H1 (cell line): ENCODE measurements at regions not wholly inside any gene's neighbourhood (a gene's known extent, or its start where the extent isn't known, plus 50 kb on each side); places are given as distances from the start of the nearest gene placed in this dataset.

Experiments
- CTCF ChIA-PET: fragments of 300-600 bp; sonication (Branson Sonifier 250); formaldehyde crosslinking; loops from one replicate; lab custom pipeline; 2021; ENCODE audit not compliant: partially characterized antibody; lab: Charles Lee
- POLR2A ChIA-PET: fragments of 300-600 bp; sonication (Branson Sonifier 250); formaldehyde crosslinking; loops from one replicate; lab custom pipeline; 2021; ENCODE audit warnings: inconsistent platforms; ENCODE audit not compliant: partially characterized antibody; lab: Charles Lee
- DNase-seq, 2 experiments: peaks; one replicate each; pipeline versions ENCODE4 v3.0.0 to v3.0.0-alpha.2; 2010 to 2022; ENCODE audit warnings: low spot score in 2 of 2, low read depth in 1 of 2, mixed read lengths in 1 of 2
- FAIRE-seq: peaks from 2 replicates; lab custom pipeline; 2011; peaks lifted over from hg19 to GRCh38; lab: Jason Lieb, UNC
- H2AFZ ChIP-seq: 2 replicates; pipeline ENCODE4 v1.8.1; 2012; ENCODE audit warnings: low read length, inconsistent platforms
- H2AK5ac ChIP-seq: 2 replicates; pipeline ENCODE4 v1.6.1; 2013; ENCODE audit warnings: low read depth, low read length
- H2BK120ac ChIP-seq: replicated peaks from 2 replicates; pipeline ENCODE3; 2013; ENCODE audit warnings: low read depth, low read length, inconsistent platforms
- H2BK12ac ChIP-seq: 2 replicates; pipeline ENCODE4 v1.6.1; 2013; ENCODE audit warnings: low read depth, low read length
- H2BK15ac ChIP-seq: 2 replicates; pipeline ENCODE4 v1.6.1; 2013; ENCODE audit warnings: low read length
- H2BK20ac ChIP-seq: 2 replicates; pipeline ENCODE4 v1.6.1; 2013; ENCODE audit warnings: low read length
- H2BK5ac ChIP-seq: 2 replicates; pipeline ENCODE4 v1.6.1; 2013; ENCODE audit warnings: low read depth, low read length
- H3K14ac ChIP-seq: 2 replicates; pipeline ENCODE4 v1.6.1; 2013; ENCODE audit warnings: inconsistent platforms; ENCODE audit not compliant: insufficient read length
- H3K18ac ChIP-seq: 2 replicates; pipeline ENCODE4 v1.6.1; 2013; ENCODE audit warnings: low read length; ENCODE audit errors: extremely low read depth
- H3K23ac ChIP-seq: 2 replicates; pipeline ENCODE4 v1.6.1; 2013; ENCODE audit warnings: inconsistent platforms; ENCODE audit not compliant: insufficient read length
- H3K23me2 ChIP-seq: 2 replicates; pipeline ENCODE4 v1.6.1; 2013; ENCODE audit warnings: low read depth, low read length
- H3K27ac ChIP-seq: 2 replicates; pipeline ENCODE4 v1.6.1; 2011; ENCODE audit warnings: low read depth, low read length, inconsistent platforms
- H3K27me3 ChIP-seq, 4 experiments: replicated peaks in 1 of 4; 1 replicate in 1 of 4; 2 replicates in 3 of 4; pipeline versions ENCODE4 v1.6.1 to v1.8.1; 2011 to 2013; ENCODE audit warnings: low read length in 3 of 4, mild to moderate bottlenecking in 3 of 4, inconsistent platforms in 2 of 4, mixed read lengths in 2 of 4, moderate library complexity in 1 of 4; ENCODE audit not compliant: control insufficient read depth in 3 of 4, insufficient read depth in 3 of 4; ENCODE audit errors: extremely low read depth in 1 of 4
- H3K36me3 ChIP-seq, 4 experiments: 2 replicates each; pipeline versions ENCODE4 v1.6.1 to v1.8.1; 2011 to 2013; ENCODE audit warnings: mild to moderate bottlenecking in 4 of 4, low read length in 3 of 4, moderate library complexity in 2 of 4, control low read depth in 1 of 4, inconsistent platforms in 1 of 4; ENCODE audit not compliant: insufficient read depth in 4 of 4, control insufficient read depth in 2 of 4
- H3K4ac ChIP-seq: replicated peaks from 2 replicates; pipeline ENCODE3; 2013; ENCODE audit warnings: low read length, low read depth, mixed read lengths, inconsistent platforms; ENCODE audit not compliant: insufficient read length
- H3K4me1 ChIP-seq, 4 experiments: replicated peaks in 1 of 4; 1 replicate in 1 of 4; 2 replicates in 3 of 4; pipeline versions ENCODE4 v1.6.1 to v1.8.1; 2011 to 2013; ENCODE audit warnings: low read length in 3 of 4, inconsistent platforms in 2 of 4, mixed read lengths in 1 of 4; ENCODE audit not compliant: insufficient read depth in 4 of 4, control insufficient read depth in 3 of 4
- H3K4me2 ChIP-seq, 2 experiments: 2 replicates each; pipeline versions ENCODE4 v1.6.1 to v1.8.1; 2011 to 2013; ENCODE audit warnings: low read depth in 2 of 2, low read length in 2 of 2, control low read depth in 1 of 2, inconsistent platforms in 1 of 2, mild to moderate bottlenecking in 1 of 2; ENCODE audit not compliant: insufficient read depth in 1 of 2
- H3K4me3 ChIP-seq, 4 experiments: fragments of 200-600, 300-600 bp in 1 of 4; sonication (generic), shearing (Covaris generic), sonication (Bioruptor Twin) in 1 of 4; 2 replicates each; pipeline versions ENCODE4 v1.5.1 to v1.8.1; 2011 to 2016; ENCODE audit warnings: low read length in 4 of 4, low read depth in 3 of 4, control low read depth in 2 of 4, inconsistent platforms in 2 of 4, mild to moderate bottlenecking in 2 of 4, mixed read lengths in 1 of 4, moderate library complexity in 1 of 4; ENCODE audit not compliant: insufficient read depth in 2 of 4; ENCODE audit errors: extremely low read depth in 1 of 4
- H3K56ac ChIP-seq: replicated peaks from 2 replicates; pipeline ENCODE3; 2013; ENCODE audit warnings: low read depth, mild to moderate bottlenecking, mixed read lengths, low read length, inconsistent platforms; ENCODE audit not compliant: insufficient read length
- H3K79me1 ChIP-seq: 2 replicates; pipeline ENCODE4 v1.6.1; 2013; ENCODE audit warnings: low read depth, low read length, control low read depth
- H3K79me2 ChIP-seq, 2 experiments: 2 replicates each; pipeline versions ENCODE4 v1.6.1 to v1.8.1; 2012 to 2013; ENCODE audit warnings: low read length in 2 of 2, mild to moderate bottlenecking in 2 of 2, inconsistent platforms in 1 of 2; ENCODE audit not compliant: insufficient read depth in 2 of 2, control insufficient read depth in 1 of 2
- H3K9ac ChIP-seq, 4 experiments: replicated peaks in 1 of 4; 1 replicate in 1 of 4; 2 replicates in 3 of 4; pipeline versions ENCODE4 v1.6.1 to v1.8.1; 2011 to 2013; ENCODE audit warnings: low read depth in 3 of 4, low read length in 3 of 4, control low read depth in 2 of 4, mild to moderate bottlenecking in 2 of 4, moderate library complexity in 2 of 4, inconsistent platforms in 1 of 4; ENCODE audit errors: extremely low read depth in 1 of 4
- H3K9me3 ChIP-seq, 2 experiments: 2 replicates each; pipeline versions ENCODE4 v1.6.1 to v1.8.1; 2012 to 2013; ENCODE audit warnings: mild to moderate bottlenecking in 2 of 2, moderate library complexity in 2 of 2, control low read depth in 1 of 2, inconsistent platforms in 1 of 2, low read depth in 1 of 2, low read length in 1 of 2, mixed read lengths in 1 of 2; ENCODE audit not compliant: insufficient read depth in 2 of 2
- H4K20me1 ChIP-seq, 2 experiments: replicated peaks in 1 of 2; 2 replicates each; pipeline versions ENCODE3 to v1.8.1; 2011 to 2013; ENCODE audit warnings: inconsistent platforms in 2 of 2, low read length in 2 of 2, mild to moderate bottlenecking in 1 of 2; ENCODE audit not compliant: insufficient read depth in 2 of 2, control insufficient read depth in 1 of 2
- H4K5ac ChIP-seq: 2 replicates; pipeline ENCODE4 v1.6.1; 2013; ENCODE audit warnings: low read length, low read depth, mixed read lengths, inconsistent platforms; ENCODE audit not compliant: insufficient read length
- H4K8ac ChIP-seq: 2 replicates; pipeline ENCODE4 v1.8.0; 2013; ENCODE audit warnings: mild to moderate bottlenecking, moderate library complexity, low read length, inconsistent platforms; ENCODE audit not compliant: insufficient read depth; ENCODE audit errors: extremely low read depth
- H4K91ac ChIP-seq: replicated peaks from 2 replicates; pipeline ENCODE3; 2013; ENCODE audit warnings: low read length, mixed read lengths, inconsistent platforms; ENCODE audit not compliant: insufficient read length
- MAFK ChIP-seq: IDR thresholded peaks from 2 replicates; pipeline ENCODE4 v1.6.1; 2012; ENCODE audit warnings: low read depth, mild to moderate bottlenecking, improper control_type of control experiment, low read length
- RNF2 ChIP-seq: fragments of 200-900, 300-1000 bp; sonication (generic); IDR thresholded peaks from 2 replicates; pipeline ENCODE4 v1.7.1; 2016; ENCODE audit warnings: borderline replicate concordance, low read depth, mild to moderate bottlenecking, antibody characterized with exemption, low read length; ENCODE audit not compliant: poor library complexity, severe bottlenecking; ENCODE audit errors: missing control alignments
- SP2 ChIP-seq: IDR thresholded peaks from 2 replicates; pipeline ENCODE4 v1.6.1; 2012; ENCODE audit warnings: mild to moderate bottlenecking, low read length, inconsistent platforms
- TAF1 ChIP-seq: IDR thresholded peaks from 2 replicates; pipeline ENCODE4 v1.6.1; 2011; ENCODE audit warnings: mild to moderate bottlenecking, low read depth, low read length
- TBP ChIP-seq: IDR thresholded peaks from 2 replicates; pipeline ENCODE4 v1.6.1; 2011; ENCODE audit warnings: low read depth, low read length, improper control_type of control experiment
- TEAD4 ChIP-seq: IDR thresholded peaks from 2 replicates; pipeline ENCODE4 v1.6.1; 2012; ENCODE audit warnings: low read depth, low read length, inconsistent platforms, mixed read lengths
- WGBS, 2 experiments: shearing (Covaris generic) in 1 of 2; methylation state at CpG; one replicate each; pipeline versions ENCODE4 v1.1.6 to v1.1.7; 2013 to 2015; ENCODE audit warnings: low lambda C conversion rate in 2 of 2, mixed read lengths in 2 of 2, inconsistent platforms in 1 of 2, low coverage in 1 of 2, missing lambda C conversion rate in 1 of 2; ENCODE audit not compliant: insufficient replicate concordance in 2 of 2, insufficient coverage in 1 of 2, insufficient read length in 1 of 2; ENCODE audit errors: extremely low coverage in 1 of 2, missing lambda C conversion rate in 1 of 2; 5-methylcytosine and 5-hydroxymethylcytosine counted together

DNA sequence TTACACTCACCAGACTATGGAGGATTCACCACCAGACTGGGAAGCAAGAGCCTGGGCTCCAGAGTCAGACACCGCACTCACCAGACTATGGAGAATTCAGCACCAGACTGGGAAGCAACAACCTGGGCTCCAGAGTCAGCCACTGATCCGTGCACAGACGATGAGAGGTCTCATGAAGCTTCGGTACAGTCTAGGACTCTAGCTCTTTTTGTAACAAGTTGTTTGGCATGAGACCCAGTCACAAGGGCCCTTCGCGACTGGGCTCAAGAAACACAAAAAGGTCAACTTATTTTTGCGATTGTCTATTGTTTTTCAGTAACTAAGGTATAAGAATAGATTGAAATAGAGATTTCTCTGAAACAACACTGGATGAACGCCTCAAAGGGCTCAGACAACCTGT is 192.7 kb upstream of the ADAMTSL1 start:
- Histone ChIP-seq H3K18ac (no peak overlapping the region), H3K27ac (no peak overlapping the region), H2BK12ac (no peak overlapping the region), H4K20me1 (no peaks in the 10 kb centered on the region), H3K4me1 (peaks cover 0 to 2% (median 0%) of the 10 kb centered on the region in 4 experiments; a peak in 1 of 7 replicates), H2BK20ac (no peak overlapping the region), H3K4ac (no peak overlapping the region), H2BK15ac (no peak overlapping the region), H3K36me3 (no peaks in the 10 kb centered on the region), H3K4me2 (no peak overlapping the region), H2BK120ac (no peak overlapping the region), H2AK5ac (no peak overlapping the region), H4K5ac (no peak overlapping the region), H3K23me2 (no peaks in the 10 kb centered on the region), H2AFZ (no peak overlapping the region), H2BK5ac (no peak overlapping the region), H3K23ac (no peak overlapping the region), H3K4me3 (no peak overlapping the region), H4K8ac (no peak overlapping the region), H3K9ac (no peak overlapping the region), H3K79me2 (no peaks in the 10 kb centered on the region), H3K14ac (no peak overlapping the region), H4K91ac (no peak overlapping the region), H3K9me3 (peaks cover 0 to 5% of the 10 kb centered on the region in 2 experiments; a peak in 2 of 4 replicates), H3K56ac (no peak overlapping the region), H3K27me3 (no peaks in the 10 kb centered on the region), H3K79me1 (no peaks in the 10 kb centered on the region)
- ChIA-PET POLR2A (no interaction called here), CTCF (no interaction called here)
- TF ChIP-seq MAFK (no peak), TAF1 (no peak), SP2 (no peak), TEAD4 (no peak), TBP (no peak), RNF2 (no peak)
- FAIRE-seq = no peak
- WGBS, 2 experiments = 93% methylated on average over 8 of the region's 8 CpGs; no CpG with 5 or more reads in 1 of the 2 experiments
- no peak for DNase-seq
